ENCODE measurements at regions not wholly inside any gene's neighbourhood (a gene's known extent, or its start where the extent isn't known, plus 50 kb on each side); places are given as distances from the start of the nearest gene placed in this dataset.

DNA sequence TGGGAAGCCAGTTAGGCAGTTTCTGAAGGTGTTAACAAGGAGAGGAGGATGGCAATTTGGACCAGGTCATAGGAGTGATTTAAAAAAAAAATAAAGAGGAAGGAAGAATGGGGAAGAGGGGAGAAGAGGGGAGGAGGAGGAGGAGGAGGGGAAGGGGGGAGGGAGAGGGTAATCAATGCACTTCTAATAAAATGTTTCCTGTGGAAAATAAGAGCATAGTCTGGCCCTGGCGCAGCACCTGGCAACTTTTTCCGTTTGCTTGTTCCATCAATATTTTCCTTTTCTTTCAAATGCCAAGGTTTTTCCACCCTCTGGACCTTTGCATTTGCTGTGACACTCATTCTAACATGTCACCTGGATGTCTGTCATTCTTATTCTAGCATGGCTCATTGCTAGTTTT is 308.2 kb downstream of the PPP1R3A start:
- no peak for TF ChIP-seq CTCF (IDR thresholded peaks at IDR 0.05)
- no peak for TF ChIP-seq POLR2A (IDR thresholded peaks at IDR 0.05)
